GM19023 (cell line): ENCODE measurements at regions not wholly inside any gene's neighbourhood (a gene's known extent, or its start where the extent isn't known, plus 50 kb on each side); places are given as distances from the start of the nearest gene placed in this dataset.

Experiments
- ATAC-seq: cut with Tn5 transposase; IDR thresholded peaks from one replicate; pipeline ENCODE4 v1.9.1; 2021; ENCODE audit warnings: mild to moderate bottlenecking, moderate library complexity; ENCODE audit not compliant: unreplicated experiment

DNA sequence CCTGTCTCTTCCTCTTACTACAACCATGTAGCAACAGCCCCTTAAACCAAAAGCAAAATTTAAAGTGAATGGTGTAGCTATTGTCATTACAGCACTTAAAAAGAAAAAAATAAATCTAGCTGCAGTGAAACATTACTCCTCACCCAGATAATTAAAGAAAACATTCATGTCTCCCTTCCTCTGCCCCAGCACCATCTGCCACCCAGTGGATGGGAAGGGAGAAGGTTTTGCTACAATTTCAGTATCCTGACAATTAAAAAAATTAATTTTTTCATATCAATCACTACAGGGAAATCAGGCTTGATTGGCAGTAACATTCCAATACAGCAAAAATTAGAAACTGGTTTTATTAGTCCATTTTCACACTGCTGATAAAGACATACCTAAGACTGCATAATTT lies 147.4 kb upstream of the PUM3 start:
- no peak for ATAC-seq

GRCh38 chr9:2987679-2988078 lies 143.8 kb upstream of the PUM3 start:
- no peak for ATAC-seq

DNA sequence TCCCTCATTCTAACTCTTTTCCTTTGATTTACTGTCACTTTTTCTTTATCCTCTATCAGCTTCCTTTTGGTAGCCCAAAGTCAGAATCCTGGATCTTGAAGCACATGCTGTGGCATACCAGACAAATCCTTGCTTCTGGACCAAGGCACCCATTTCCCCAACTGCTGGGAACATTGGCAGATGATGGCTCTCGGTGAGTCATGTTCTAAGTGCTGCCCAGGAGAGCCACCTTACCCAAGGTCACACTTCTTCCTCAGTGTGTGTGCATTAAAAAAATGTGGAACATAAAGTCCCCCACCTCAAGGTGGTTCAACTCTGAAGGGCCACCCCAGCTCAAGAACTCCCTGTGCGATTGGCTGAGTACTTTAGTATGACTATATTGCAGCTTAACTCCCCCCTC lies 141.4 kb upstream of the PUM3 start:
- no peak for ATAC-seq

DNA sequence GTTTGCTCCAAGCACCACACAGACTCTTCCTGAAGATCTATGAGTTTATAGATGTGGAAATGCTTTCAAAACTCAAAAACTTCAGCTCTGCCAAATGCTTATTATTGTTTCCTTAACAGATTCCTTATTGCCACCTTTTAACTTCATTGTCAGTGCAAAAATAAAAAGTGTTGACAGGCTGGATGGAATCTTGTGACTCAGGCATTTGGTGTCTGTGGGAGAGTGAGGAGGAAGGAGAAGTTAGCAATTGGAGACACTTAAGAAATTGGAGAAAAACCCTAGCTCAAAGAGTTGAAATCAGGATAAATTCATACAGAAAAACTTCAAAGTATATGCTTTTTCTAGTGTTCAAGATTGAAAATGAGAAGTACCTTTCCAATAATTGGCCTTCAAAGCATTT lies 140.6 kb upstream of the PUM3 start:
- ATAC-seq, result no peak

GRCh38 chr9:2979957-2980610 lies 136.2 kb upstream of the PUM3 start:
- ATAC-seq, result no peak

GRCh38 chr9:2972475-2972874 lies 128.6 kb upstream of the PUM3 start:
- ATAC-seq, result no peak

DNA sequence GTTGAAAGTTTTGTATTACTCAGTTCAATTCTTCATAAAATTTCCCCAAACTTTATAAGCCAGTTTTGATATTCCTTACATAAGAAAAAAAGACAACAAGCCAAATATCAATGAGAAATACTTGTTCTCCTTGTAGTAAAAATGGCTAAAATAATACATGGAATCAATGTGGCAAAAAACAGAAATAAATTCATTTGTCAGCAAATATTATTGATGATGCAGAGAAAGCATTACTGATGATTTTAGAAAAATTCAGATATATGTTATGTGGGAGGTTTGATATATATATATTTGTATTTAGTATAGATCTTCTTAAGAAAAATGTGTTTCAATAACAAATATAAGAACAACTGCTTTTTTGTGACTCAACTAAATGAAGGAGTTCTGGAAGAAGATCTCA lies 127.0 kb upstream of the PUM3 start:
- ATAC-seq, result no peak

DNA sequence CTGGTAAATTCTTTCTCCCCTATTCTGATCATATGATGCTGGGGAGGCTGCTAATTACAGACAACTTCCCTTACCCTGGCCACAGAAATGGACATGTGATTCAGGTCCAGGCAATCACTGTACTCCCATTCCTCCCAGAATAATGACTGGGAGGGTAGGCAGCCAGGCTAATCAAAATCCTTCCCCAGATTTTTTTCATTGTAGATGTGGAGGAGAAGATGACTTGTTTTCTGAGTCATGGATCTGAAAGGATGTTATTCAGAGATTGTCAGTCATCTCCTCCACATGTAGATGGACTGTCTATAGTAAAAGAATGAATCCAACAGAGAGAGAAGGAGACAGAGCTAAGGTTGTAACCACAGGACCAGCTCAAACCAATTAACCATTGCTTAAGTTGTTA lies 123.9 kb upstream of the PUM3 start:
- ATAC-seq, result no peak

DNA sequence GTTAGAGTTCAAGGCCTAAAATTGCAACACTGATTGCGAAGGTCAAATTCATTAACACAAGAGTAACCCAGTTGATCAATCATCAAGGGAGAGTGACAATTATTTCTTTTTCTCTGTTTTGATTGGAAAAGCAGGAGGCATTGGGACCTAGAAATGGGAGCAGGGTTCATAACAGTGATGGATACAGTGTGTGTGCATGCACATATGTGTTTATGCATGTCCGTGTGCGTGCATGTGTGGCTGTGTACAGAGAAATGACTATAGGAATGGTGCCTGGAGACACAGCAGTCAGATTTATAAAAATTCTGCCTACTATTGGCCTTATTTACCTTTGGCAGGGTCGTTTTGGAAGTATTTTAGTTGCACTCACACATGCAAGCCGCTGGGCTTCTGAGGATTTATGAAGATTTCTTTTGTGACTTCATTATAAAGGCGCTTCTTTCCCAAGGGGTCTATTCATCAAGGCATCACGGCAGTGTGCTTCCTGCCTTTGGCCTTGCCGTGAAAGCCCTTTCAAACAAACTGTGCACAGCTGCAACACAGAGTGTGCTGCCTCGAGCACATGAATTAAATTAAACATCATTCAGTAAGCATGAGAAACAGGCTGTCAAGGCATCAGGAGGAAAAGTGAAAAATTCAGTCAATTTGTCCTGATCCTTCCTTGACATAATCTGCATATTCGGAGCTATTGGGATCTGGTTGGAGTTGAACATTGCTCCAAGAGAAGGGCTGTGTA lies 122.8 kb upstream of the PUM3 start:
- ATAC-seq, result no peak

DNA sequence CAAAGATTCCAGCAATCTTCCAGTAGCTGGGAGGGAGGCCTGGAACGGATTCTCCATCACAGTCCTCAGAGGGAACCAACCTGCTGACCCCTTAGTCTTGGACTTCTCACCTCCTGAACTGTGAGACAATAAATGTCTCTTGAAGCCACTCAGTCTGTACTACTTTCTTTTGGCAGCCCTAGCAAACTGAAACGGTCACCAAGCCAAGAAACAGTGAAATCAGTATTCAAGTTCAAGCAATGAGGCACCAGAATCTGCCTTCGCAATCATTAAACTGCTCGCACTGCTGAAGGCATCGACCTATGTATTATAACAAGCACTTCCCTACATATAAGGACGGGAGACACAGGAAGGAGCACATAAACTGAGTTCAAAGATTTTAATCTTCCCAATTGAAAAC lies 120.6 kb upstream of the PUM3 start:
- no peak for ATAC-seq

DNA sequence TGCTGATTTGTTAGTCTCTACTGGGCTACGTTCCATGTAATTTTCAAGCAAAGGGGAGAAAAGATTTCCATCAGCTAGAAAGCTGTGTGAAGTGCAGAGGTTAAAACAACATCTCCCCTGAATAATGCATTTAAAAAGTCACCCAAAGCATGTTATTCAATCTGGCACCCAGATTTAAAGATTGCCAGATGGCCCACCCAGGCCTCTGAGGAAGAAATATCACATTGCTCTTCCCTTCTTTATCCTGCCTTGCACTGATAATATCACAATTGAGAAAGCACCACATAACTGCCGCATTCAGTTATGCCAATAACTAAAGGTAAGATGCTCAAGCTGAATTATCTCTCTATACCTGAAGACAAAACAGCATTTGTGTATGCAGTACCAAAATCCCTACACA lies 119.4 kb upstream of the PUM3 start:
- ATAC-seq, result no peak

GRCh38 chr9:2962471-2963172 lies 118.7 kb upstream of the PUM3 start:
- peak; percentile 43 for ATAC-seq

DNA sequence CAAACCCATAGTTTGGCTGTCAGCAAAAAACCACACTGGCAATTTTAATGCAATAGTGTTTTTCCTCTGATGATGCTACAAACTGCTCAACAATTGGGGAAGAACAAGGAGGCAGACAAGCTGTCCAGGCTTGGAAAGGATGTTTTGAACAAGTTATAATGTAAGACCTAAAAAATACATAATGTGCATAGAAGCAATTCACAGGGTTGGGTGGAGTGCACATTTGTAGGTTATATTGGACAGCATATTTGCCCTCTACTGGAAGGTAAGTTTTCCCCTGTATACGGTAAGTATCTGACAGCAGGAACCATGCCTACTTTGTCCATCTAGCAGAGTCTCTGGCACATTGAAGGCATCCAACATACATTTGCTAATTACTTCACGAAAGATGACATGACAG lies 114.3 kb upstream of the PUM3 start:
- ATAC-seq, result no peak

- ATAC-seq, result no peak
These were observed 113.8 kb upstream of the PUM3 start for GRCh38 chr9:2957656-2958200.

DNA sequence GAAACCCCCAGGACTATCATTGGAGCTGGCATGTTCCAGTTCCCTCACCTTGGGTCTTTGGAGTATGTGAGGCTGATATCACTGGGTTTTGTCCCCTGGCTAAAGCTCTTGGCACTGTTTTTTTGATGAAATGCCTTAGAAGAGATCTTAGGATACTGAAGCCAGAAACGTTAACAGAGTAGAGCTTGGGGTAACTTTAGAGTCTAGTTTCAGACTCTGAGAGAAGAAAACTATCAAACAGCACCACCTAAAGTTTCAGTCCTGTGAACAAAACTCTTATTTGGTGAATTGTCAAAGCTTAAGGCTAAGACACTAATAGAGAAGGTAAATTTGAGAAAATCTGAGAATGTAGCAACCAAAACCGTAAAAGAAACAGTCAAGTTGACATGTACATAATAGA lies 111.7 kb upstream of the PUM3 start:
- no peak for ATAC-seq

- ATAC-seq, result no peak
These were observed 95.5 kb upstream of the PUM3 start for GRCh38 chr9:2939368-2939767.

DNA sequence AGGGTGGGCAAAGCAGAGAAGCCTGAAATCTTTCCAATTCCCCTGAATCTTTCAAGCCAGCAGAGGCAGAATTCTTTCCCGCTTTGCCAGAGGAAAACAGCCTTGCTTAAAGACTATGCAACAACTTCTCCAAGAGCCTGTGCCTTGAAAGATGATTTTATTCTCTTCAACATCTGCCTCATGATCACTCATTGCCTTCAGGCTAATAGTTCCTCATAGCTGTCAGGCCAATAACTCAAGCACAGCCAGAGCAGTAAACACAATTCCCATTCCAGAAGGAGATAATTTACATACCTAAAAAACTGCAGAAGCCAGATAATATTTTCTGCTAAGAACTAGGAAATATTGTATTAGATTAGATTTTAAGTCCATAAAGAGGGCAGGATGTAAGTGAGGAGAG lies 92.3 kb upstream of the PUM3 start:
- ATAC-seq, result no peak

DNA sequence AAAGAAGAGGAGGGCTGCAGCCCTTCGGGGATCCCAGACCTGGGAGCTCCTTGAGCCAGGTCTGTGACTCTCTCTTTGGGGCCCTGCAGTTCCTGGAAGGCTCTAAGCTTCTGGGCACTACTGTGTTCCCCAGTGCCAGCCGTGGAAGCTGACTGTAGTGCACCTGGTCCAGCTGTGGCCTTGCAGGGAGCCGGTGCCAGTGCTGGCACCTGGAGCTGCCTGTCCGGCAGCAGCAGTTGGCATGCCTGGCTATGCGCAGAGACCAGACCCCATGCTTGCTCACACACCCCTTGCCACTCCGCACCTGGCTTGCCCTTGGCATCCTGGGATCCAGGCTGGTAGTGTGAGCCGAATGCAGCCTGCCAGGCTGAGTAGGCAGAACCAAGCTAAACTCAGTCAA lies 91.0 kb upstream of the PUM3 start:
- no peak for ATAC-seq

GRCh38 chr9:2934241-2934650 lies 90.4 kb upstream of the PUM3 start:
- no peak for ATAC-seq

DNA sequence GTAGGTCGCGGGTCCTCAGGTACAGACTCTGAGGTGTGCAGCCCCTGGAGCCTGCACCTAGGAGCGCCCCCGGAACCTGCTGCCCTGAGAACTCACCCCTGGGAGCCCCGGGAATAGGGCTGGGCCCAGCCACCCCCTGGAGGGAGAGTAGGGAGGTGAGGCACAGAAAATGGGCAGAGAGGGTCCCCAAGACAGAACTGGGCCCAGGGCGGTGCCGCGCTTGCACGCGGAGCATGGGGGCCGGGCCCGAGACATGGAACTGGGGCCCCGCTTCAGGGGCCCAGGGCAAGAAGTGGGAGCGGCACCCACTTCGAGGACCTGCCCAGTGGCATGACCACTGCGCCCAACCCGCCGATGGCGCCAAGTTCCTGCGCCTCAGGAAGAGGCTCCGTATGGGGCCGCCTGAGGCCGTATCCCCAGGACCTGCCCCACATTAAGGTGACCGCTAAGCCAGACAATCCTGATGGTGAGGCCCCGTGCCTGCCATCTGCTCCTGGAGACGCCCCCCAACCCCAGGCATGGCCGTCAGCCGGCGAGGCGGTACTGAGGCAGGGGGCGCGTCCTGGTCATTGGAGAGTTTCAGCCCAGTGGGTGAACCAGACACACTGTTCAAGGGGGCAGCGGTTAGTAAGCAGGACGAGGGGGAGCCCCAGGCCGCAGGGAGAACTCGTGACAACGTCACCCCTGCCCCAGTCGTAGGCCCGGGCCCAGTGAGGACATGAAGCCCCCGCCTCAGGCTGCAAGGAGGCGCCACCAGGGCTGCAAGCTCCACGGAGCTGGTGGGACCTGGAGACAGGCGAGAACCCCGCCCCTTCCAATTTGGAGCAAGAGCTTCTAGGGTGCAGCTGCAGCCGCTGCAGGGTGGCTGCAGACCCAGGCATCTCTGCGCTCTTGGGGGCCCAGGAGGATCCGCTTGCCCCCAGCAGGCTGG lies 89.5 kb upstream of the PUM3 start:
- no peak for ATAC-seq

GRCh38 chr9:2928411-2928810 lies 84.5 kb upstream of the PUM3 start:
- ATAC-seq, result no peak
